ENCODE measurements at regions not wholly inside any gene's neighbourhood (a gene's known extent, or its start where the extent isn't known, plus 50 kb on each side); places are given as distances from the start of the nearest gene placed in this dataset.

GRCh38 chr3:117191245-117191644, 481.7 kb downstream of the TUSC7 start:
- peaks cover 6 to 9% of the 10 kb centered on the region in 2 donors for H3K9me3 Mint-ChIP-seq
- no peak overlapping the region for H3K27ac Mint-ChIP-seq
- DNase-seq (ENCODE audit: low spot score in 2 of 2) (no peak), ATAC-seq (no peak)
- H3K36me3 Mint-ChIP-seq: no peaks in the 10 kb centered on the region

GRCh38 chr3:117192888-117193287, 483.3 kb downstream of the TUSC7 start:
- ATAC-seq (no peak), DNase-seq (ENCODE audit: low spot score in 2 of 2) (no peak)
- Mint-ChIP-seq H3K27ac (no peak overlapping the region), H3K9me3 (peaks cover 5 to 6% of the 10 kb centered on the region in 2 donors), H3K36me3 (no peaks in the 10 kb centered on the region)

DNA sequence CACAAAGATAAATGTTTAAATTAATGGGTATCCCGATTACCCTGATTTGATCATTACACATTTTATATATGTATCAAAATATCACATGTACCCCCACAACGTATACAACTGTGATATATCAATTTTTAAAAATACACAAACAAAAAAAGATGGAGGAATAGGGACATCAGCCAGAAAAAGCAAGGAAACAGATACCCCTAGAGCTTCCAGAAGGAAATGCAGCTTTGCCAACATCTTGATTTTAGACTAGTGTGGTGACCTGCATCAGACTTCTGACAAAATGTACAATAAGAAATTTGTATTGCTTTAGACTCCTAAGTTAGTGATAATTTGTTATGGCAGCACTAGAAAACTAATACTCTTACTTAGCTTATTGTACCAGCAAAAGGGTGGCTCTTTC, 483.8 kb downstream of the TUSC7 start:
- Mint-ChIP-seq H3K9me3 (peaks cover 5 to 6% of the 10 kb centered on the region in 2 donors), H3K27ac (no peak overlapping the region), H3K36me3 (no peaks in the 10 kb centered on the region)
- ATAC-seq (no peak), DNase-seq (ENCODE audit: low spot score in 2 of 2) (no peak)

DNA sequence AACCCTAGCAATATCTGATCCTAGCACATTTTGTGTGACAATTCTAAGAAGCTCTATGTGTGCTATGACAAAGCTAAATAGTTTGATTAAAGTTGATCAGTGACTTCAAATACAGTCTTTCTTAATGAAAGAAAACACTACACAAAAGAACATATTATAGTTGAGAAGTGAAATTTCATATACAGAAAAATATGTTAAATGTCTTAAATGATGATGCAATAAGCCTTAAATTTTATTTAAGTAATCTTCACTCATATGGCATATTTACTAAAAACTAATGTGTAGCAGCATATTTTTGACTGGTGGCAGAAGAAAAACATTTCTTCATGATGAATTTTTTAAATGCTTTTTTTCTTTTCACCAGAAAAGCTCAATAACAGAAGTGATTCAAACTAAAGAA, 485.5 kb downstream of the TUSC7 start:
- H3K36me3 Mint-ChIP-seq: no peaks in the 10 kb centered on the region
- DNase-seq (ENCODE audit: low spot score in 2 of 2) (no peak), ATAC-seq (no peak)
- H3K27ac Mint-ChIP-seq: no peak overlapping the region
- peaks cover 15 to 17% of the 10 kb centered on the region in 2 donors for H3K9me3 Mint-ChIP-seq

DNA sequence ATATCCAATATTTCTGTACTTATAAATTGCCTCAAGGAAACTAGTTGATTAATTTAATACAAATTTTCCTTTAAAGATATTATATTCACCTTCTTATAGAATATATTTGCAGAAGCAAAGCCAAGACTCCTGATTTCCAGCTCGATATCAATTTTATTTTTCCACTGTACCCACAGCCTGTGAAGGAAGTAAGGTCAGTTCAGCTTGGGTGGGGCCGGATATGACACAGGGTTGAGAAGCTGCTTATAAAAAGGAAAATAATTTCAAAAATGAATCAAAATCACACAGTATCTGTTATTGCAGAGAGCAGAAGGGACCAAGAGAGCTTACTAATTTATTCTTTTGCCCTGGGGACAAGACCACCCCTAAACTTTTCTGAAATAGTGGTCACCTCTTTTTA, 491.4 kb downstream of the TUSC7 start:
- H3K27ac Mint-ChIP-seq: no peak overlapping the region
- H3K9me3 Mint-ChIP-seq: peaks cover 16 to 21% of the 10 kb centered on the region in 2 donors
- no peaks in the 10 kb centered on the region for H3K36me3 Mint-ChIP-seq
- ATAC-seq: no peak
- no peak for DNase-seq (ENCODE audit: low spot score in 2 of 2)

DNA sequence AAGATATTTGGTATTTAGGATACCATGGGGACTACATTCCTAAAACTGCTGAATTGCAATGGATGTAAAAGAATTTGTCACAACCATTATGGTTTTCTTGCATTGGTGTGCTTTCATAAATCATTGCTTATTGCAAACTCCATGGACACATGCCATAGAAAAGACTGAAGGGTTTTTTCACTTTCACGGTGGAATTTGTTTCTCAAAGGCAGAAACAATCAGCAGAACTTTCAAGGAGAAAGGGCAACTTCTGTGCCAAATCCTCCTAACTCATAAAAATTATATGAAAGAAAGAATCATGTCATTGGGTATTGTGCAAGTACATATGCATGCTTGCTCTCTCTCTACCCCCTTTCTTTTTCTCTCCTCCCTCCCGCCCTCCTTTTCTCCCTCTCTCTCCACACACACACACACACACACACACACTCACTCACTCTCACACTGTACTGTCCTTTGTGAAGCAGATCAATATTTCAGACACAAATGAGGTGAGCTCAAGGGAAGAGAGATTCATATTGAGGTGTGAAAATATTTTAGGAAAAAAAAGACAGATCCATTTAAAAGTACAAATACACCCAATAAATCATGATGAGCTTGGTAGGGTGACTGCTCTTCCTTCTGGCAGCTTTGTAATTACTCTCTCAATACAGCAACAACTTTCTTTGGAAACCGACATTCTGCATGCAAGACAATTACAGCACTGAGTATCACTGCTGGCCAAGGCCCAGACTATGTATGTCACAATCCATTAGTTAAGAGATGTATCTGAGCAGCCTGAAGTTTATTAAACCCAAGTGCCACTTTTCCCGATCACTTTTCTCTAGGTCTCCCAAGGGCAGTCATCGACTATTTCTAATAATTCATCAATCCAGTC, 492.6 kb downstream of the TUSC7 start:
- Mint-ChIP-seq H3K9me3 (peaks cover 16 to 22% of the 10 kb centered on the region in 2 donors), H3K36me3 (peaks cover 0 to under 1% of the 10 kb centered on the region in 2 donors), H3K27ac (no peak overlapping the region)
- DNase-seq (ENCODE audit: low spot score in 2 of 2): no peak
- ATAC-seq: no peak

GRCh38 chr3:117217355-117217754, 507.8 kb downstream of the TUSC7 start:
- ATAC-seq: no peak
- no peaks in the 10 kb centered on the region for H3K36me3 Mint-ChIP-seq
- no peak for DNase-seq (ENCODE audit: low spot score in 2 of 2)
- H3K27ac Mint-ChIP-seq: no peak overlapping the region
- H3K9me3 Mint-ChIP-seq: peaks cover 3 to 21% of the 10 kb centered on the region in 2 donors

DNA sequence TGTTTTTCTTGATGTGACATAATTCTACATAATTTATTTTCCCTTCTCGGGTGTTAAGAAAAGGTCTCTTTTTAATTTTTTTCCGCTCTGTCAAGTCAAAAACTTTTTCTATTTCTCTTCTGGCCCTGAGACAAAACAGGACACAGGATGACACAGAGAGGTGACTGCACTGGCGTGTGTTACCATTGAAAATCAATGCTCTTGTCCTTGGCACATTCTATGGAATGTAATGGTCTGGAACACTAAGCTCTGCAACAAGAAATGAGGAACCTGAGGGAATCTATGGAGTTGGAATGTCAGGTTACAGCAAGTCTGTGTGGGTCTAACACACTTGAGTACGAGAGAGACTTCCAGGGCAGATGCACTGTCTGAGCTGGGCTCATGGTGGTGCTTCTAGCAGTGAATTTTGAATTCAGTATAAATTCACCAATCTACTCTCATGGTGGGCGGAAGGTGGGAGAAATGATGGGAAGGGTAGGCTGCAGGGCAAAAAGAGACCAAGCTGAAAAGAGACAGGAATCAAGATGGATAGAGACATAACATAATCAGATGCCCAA, 508.3 kb downstream of the TUSC7 start:
- H3K27ac Mint-ChIP-seq: no peak overlapping the region
- ATAC-seq: no peak

DNA sequence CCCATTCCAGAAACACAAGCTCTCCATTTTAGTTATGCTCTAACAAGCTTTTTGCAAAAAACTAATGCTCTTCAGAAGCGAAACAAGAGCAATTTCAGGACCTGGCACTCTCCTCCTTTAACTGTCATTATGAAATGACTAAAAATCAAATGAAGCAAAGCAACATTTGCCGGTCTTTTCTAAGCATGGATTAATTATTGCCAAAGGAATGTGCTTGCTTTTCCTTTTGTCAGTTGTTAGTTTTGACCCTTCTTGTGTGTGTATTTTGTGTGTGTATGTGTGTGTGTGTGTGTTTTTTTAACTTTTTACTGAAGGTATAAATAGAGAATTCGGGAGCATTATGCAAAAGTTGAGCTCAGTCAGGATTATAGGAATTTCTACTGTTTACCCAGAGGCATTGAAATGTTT, 509.1 kb downstream of the TUSC7 start:
- no peaks in the 10 kb centered on the region for H3K36me3 Mint-ChIP-seq

More for the DNA sequence above, 508.3 kb downstream of the TUSC7 start:
- H3K36me3 Mint-ChIP-seq: no peaks in the 10 kb centered on the region
- H3K9me3 Mint-ChIP-seq: peaks cover 3 to 16% of the 10 kb centered on the region in 2 donors
- DNase-seq (ENCODE audit: low spot score in 2 of 2): no peak

DNA sequence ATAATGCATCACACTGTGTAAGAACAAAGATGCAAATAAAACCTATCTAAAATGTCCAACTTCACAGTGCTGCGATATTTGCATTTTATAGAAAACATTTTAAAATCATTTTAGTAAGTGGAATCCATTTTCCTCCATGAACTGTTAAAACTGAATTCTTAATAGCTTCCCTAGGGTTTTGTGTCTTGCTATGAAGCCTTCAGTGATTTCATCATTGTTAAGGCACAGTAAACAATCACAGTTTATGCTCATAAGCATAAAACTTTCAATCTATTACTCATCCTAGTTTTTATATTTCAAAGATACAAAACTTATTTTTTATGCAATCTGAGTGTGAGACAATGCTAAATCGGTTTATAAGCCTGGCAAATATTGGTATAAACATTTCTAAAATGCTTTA, 509.7 kb downstream of the TUSC7 start:
- Mint-ChIP-seq H3K36me3 (no peaks in the 10 kb centered on the region), H3K27ac (no peak overlapping the region), H3K9me3 (peaks cover 6 to 12% of the 10 kb centered on the region in 2 donors)
- DNase-seq (ENCODE audit: low spot score in 2 of 2) (no peak), ATAC-seq (no peak)

More for the DNA sequence above, 509.1 kb downstream of the TUSC7 start:
- H3K27ac Mint-ChIP-seq: no peak overlapping the region
- ATAC-seq (no peak), DNase-seq (ENCODE audit: low spot score in 2 of 2) (no peak)
- H3K9me3 Mint-ChIP-seq: peaks cover 3 to 14% of the 10 kb centered on the region in 2 donors

DNA sequence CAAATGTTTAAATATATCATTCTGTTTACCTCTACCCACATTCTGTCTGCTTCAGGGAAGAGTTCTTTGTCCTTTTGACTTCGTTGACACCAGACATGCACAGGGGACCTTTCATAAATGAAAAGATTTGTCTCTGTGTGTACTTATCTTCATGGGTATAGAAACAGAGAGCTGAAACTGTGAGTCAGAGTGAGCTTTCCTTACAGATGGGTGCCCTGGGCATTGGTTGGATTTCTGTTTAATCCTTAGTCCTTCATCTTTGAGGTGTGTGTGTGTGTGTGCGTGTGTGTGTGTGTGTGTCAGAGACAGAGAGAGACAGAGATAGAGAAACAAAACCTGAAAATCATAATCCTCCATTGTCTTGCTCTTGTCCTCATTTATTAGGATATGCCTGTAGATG, 517.4 kb downstream of the TUSC7 start:
- Mint-ChIP-seq H3K27ac (no peak overlapping the region), H3K9me3 (peaks cover 6 to 19% of the 10 kb centered on the region in 2 donors), H3K36me3 (no peaks in the 10 kb centered on the region)
- DNase-seq (ENCODE audit: low spot score in 2 of 2) (no peak), ATAC-seq (no peak)

- Mint-ChIP-seq H3K9me3 (peaks cover 6 to 20% of the 10 kb centered on the region in 2 donors), H3K36me3 (no peaks in the 10 kb centered on the region), H3K27ac (no peak overlapping the region)
- DNase-seq (ENCODE audit: low spot score in 2 of 2) (no peak), ATAC-seq (no peak)
These were observed 518.9 kb downstream of the TUSC7 start for GRCh38 chr3:117228466-117228865.

DNA sequence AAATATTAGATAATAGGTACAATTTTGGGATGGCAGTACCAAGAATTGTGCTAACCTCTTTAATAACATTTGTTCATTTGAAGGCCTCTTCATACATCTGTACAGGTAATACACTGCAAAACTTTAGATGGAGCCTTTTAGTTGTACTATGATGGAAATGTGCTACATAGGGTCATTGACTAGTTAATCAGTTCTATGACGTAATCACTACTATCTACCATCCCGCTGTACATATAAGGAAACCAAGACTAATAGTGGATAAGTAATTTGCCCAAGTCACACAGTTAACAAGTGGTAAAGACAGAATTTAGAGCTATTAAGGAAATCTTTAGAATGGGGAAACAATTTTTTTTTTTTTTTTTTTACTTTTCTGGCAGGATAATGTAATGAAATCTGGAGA, 521.3 kb downstream of the TUSC7 start:
- H3K36me3 Mint-ChIP-seq: no peaks in the 10 kb centered on the region
- no peak for DNase-seq (ENCODE audit: low spot score in 2 of 2)
- H3K9me3 Mint-ChIP-seq: peaks cover 13 to 15% of the 10 kb centered on the region in 2 donors
- no peak for ATAC-seq
- H3K27ac Mint-ChIP-seq: no peak overlapping the region

DNA sequence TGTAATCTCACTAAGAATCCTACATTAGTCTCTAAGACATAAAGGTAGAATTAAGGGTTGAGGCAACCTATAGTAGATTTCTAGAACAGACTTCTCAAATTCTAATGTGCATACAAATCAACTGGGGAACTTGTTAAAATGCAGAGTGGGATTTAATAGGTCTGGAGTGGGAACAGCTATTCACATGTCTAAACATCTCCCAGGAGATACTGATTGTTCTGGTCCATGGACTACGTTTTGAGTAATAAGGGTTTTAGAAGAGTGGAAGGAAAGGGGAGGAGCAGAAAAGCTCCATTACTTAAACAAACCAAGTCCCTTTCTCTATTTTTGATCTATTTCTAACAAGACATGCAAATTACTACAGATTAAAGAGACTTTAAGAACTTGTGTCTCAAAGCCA, 524.8 kb downstream of the TUSC7 start:
- ATAC-seq (no peak), DNase-seq (ENCODE audit: low spot score in 2 of 2) (no peak)
- Mint-ChIP-seq H3K9me3 (peaks cover 8% of the 10 kb centered on the region in 2 donors), H3K27ac (no peak overlapping the region), H3K36me3 (no peaks in the 10 kb centered on the region)

DNA sequence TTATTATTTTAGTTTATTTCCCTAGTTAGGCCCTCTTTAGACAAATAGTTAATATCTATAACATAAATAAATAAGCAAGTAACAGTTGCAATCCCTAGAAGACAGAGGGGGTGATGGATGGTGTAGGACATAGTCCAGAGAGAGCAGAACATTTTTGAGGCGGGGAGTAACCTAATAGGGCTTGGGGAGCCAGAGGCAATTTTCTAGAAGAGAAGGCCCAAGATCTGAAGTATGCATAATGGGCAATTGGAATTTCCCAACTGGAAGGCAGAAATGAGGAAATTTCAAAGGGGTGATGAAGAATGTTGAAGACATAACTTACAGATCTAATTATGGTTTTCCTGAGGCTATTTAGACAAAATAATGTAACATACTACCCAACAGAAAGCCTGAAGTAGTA, 525.7 kb downstream of the TUSC7 start:
- no peak overlapping the region for H3K27ac Mint-ChIP-seq
- DNase-seq (ENCODE audit: low spot score in 2 of 2) (no peak), ATAC-seq (no peak)
- H3K36me3 Mint-ChIP-seq: no peaks in the 10 kb centered on the region
- H3K9me3 Mint-ChIP-seq: peaks cover 5 to 8% of the 10 kb centered on the region in 2 donors

GRCh38 chr3:117238806-117239205, 529.2 kb downstream of the TUSC7 start:
- H3K36me3 Mint-ChIP-seq: no peaks in the 10 kb centered on the region
- DNase-seq (ENCODE audit: low spot score in 2 of 2) (no peak), ATAC-seq (no peak)
- peaks cover 0 to 8% of the 10 kb centered on the region in 2 donors for H3K9me3 Mint-ChIP-seq
- no peak overlapping the region for H3K27ac Mint-ChIP-seq

DNA sequence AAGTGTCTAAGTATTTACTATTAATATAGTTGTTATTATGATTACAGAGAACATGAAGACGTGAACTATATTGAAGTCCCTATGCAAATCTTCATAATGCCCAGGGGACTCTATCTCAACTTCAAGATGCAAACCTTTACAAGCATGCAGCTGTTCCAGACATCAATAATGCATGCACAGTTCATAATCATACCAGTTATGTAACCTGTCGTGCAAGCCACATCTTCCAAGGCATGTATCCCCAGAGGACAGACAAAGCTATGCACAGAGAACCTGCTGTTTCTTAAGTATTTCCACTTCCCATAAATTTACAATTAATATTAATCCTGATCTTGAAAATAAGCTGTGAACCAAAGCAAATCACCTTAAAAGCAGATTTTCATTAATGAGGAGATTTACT, 534.1 kb downstream of the TUSC7 start:
- Mint-ChIP-seq H3K36me3 (no peaks in the 10 kb centered on the region), H3K9me3 (peaks cover 0 to 4% of the 10 kb centered on the region in 2 donors), H3K27ac (no peak overlapping the region)
- no peak for DNase-seq (ENCODE audit: low spot score in 2 of 2)
- ATAC-seq: no peak

Data from activated naive CD4-positive, alpha-beta T cell treated with anti-CD3 and anti-CD28 coated beads, Interleukin-2, amount 50 U/mL, for 72 hours (primary cell).